Neural cell (in vitro differentiated cells): ENCODE measurements at regions not wholly inside any gene's neighbourhood (a gene's known extent, or its start where the extent isn't known, plus 50 kb on each side); places are given as distances from the start of the nearest gene placed in this dataset.

Source experiments
- CTCF ChIP-seq: fragments of 450-650 bp; IDR thresholded peaks from 2 replicates; pipeline ENCODE4 v1.5.1; 2014; ENCODE audit warnings: antibody characterized with exemption, mild to moderate bottlenecking, moderate library complexity; ENCODE audit not compliant: poor library complexity, severe bottlenecking
- EP300 ChIP-seq: fragments of 450-650 bp; conservative IDR thresholded peaks from 2 replicates; pipeline ENCODE4 v1.6.1; 2014; ENCODE audit warnings: antibody characterized with exemption, mild to moderate bottlenecking, moderate library complexity; ENCODE audit not compliant: poor library complexity, severe bottlenecking
- EZH2 ChIP-seq: fragments of 200-600, 300-800 bp; shearing (Covaris generic), sonication (generic); IDR thresholded peaks from 2 replicates; pipeline ENCODE4 v1.6.1; 2014; ENCODE audit warnings: antibody characterized with exemption, low read length, borderline replicate concordance, mild to moderate bottlenecking; ENCODE audit not compliant: insufficient read depth, poor library complexity, severe bottlenecking
- MXI1 ChIP-seq: fragments of 450-650 bp; conservative IDR thresholded peaks from 2 replicates; pipeline ENCODE4 v1.6.1; 2014; ENCODE audit warnings: antibody characterized with exemption, mild to moderate bottlenecking; ENCODE audit not compliant: poor library complexity, severe bottlenecking
- POLR2AphosphoS5 ChIP-seq: IDR thresholded peaks from 2 replicates; pipeline ENCODE4 v1.6.1; 2012
- RAD21 ChIP-seq: fragments of 450-650 bp; conservative IDR thresholded peaks from 2 replicates; pipeline ENCODE4 v1.6.1; 2014; ENCODE audit warnings: antibody characterized with exemption, mild to moderate bottlenecking, moderate library complexity
- REST ChIP-seq: IDR thresholded peaks from 2 replicates; pipeline ENCODE4 v1.6.1; 2012; ENCODE audit warnings: borderline replicate concordance
- SMC3 ChIP-seq: fragments of 450-650 bp; conservative IDR thresholded peaks from 2 replicates; pipeline ENCODE4 v1.6.1; 2014; ENCODE audit warnings: antibody characterized with exemption, mild to moderate bottlenecking, moderate library complexity; ENCODE audit not compliant: poor library complexity
- TAF1 ChIP-seq: IDR thresholded peaks from 2 replicates; pipeline ENCODE4 v1.6.1; 2012; ENCODE audit warnings: low read depth

- TF ChIP-seq CTCF (no peak), EP300 (no peak), POLR2AphosphoS5 (no peak), TAF1 (no peak), MXI1 (no peak), RAD21 (no peak), EZH2 (no peak), REST (no peak), SMC3 (no peak)
Observed at GRCh38 chr4:31455612-31456011, 735.4 kb downstream of the PCDH7 start.
